Glutamatergic neuron (in vitro differentiated cells): ENCODE measurements at regions not wholly inside any gene's neighbourhood (a gene's known extent, or its start where the extent isn't known, plus 50 kb on each side); places are given as distances from the start of the nearest gene placed in this dataset.
A peak's percentile ranks its signal among the peaks of the same experiment; 100 is the strongest.

Source experiments
- DNase-seq: peaks from one replicate; pipeline ENCODE4 v3.0.0; 2022
- H3K27ac Mint-ChIP-seq: one replicate; pipeline ENCODE4 v1.8.0; 2020; ENCODE audit warnings: mild to moderate bottlenecking, mixed read lengths, inconsistent platforms; ENCODE audit not compliant: unreplicated experiment
- H3K27me3 Mint-ChIP-seq: one replicate; pipeline ENCODE4 v1.8.0; 2020; ENCODE audit warnings: mild to moderate bottlenecking, moderate library complexity, mixed read lengths, inconsistent platforms; ENCODE audit not compliant: unreplicated experiment
- H3K36me3 Mint-ChIP-seq: one replicate; pipeline ENCODE4 v1.8.0; 2020; ENCODE audit warnings: mild to moderate bottlenecking, mixed read lengths, inconsistent platforms; ENCODE audit not compliant: unreplicated experiment
- H3K4me1 Mint-ChIP-seq: one replicate; pipeline ENCODE4 v1.8.0; 2020; ENCODE audit warnings: mild to moderate bottlenecking, low read depth, mixed read lengths, inconsistent platforms; ENCODE audit not compliant: unreplicated experiment
- H3K4me3 Mint-ChIP-seq: one replicate; pipeline ENCODE4 v1.8.0; 2020; ENCODE audit warnings: mild to moderate bottlenecking, mixed read lengths, inconsistent platforms; ENCODE audit not compliant: unreplicated experiment
- H3K9me3 Mint-ChIP-seq: one replicate; pipeline ENCODE4 v1.8.0; 2020; ENCODE audit warnings: mild to moderate bottlenecking, moderate library complexity, mixed read lengths, inconsistent platforms; ENCODE audit not compliant: unreplicated experiment
- CTCF ChIP-seq: fragments of 200-600 bp; sonication (generic); IDR thresholded peaks from one replicate; pipeline ENCODE4 v1.5.0; 2021; ENCODE audit not compliant: partially characterized antibody, unreplicated experiment

- Mint-ChIP-seq H3K9me3 (peaks cover 4% of the 10 kb centered on the region), H3K27ac (no peak overlapping the region), H3K27me3 (peaks cover 9% of the 10 kb centered on the region), H3K36me3 (peaks cover 4% of the 10 kb centered on the region), H3K4me3 (no peak overlapping the region), H3K4me1 (peaks cover 12% of the 10 kb centered on the region)
- TF ChIP-seq CTCF, result no peak
- no peak for DNase-seq
Observed at GRCh38 chr13:73782450-73783449, 351.5 kb downstream of the KLF12 start.

DNA sequence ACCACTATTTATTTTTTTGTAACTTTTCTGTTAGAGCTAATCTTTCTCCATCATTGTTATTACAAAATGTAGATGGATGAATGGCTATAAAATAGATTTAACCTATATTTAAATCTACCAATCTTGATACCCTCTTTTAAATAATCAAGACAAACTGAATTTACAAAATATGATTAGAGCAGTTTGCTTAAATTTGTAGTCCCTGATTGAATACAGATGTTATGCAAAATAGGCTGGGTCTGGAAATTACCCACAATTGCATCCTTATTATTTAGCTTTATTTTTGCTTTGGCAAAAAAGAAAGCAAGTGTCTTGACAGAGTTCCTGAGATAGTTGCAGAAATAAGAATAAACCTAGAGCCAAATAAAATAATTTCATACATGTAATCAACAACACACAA, 352.8 kb downstream of the KLF12 start:
- H3K9me3 Mint-ChIP-seq, result peaks cover 4% of the 10 kb centered on the region
- peaks cover 12% of the 10 kb centered on the region for H3K4me1 Mint-ChIP-seq
- no peak for DNase-seq
- no peak overlapping the region for H3K27ac Mint-ChIP-seq
- H3K36me3 Mint-ChIP-seq, result peaks cover 4% of the 10 kb centered on the region
- peaks cover 9% of the 10 kb centered on the region for H3K27me3 Mint-ChIP-seq
- no peak for TF ChIP-seq CTCF
- no peak overlapping the region for H3K4me3 Mint-ChIP-seq

DNA sequence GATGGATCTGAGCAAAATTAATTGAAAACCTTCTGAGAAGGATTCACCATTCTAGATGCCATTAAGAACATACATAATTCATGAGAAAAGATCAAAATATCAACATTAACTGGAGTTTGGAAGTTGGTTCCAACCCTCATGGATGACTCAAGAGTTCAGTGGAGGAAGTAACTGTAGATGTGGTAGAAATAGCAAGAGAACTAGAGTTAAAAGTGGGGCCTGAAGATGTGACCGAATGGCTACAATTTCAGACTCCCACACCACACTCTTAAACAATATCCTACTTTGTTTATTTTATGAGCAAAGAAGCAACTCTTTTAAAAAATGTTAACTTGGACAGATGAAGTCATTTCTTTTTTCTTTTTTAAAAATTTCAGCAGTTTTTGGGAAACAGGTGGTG, 354.3 kb downstream of the KLF12 start:
- Mint-ChIP-seq H3K4me1 (peaks cover 12% of the 10 kb centered on the region), H3K4me3 (no peak overlapping the region), H3K27ac (no peak overlapping the region), H3K27me3 (peaks cover 9% of the 10 kb centered on the region), H3K9me3 (peaks cover 3% of the 10 kb centered on the region), H3K36me3 (no peaks in the 10 kb centered on the region)
- no peak for TF ChIP-seq CTCF
- no peak for DNase-seq

DNA sequence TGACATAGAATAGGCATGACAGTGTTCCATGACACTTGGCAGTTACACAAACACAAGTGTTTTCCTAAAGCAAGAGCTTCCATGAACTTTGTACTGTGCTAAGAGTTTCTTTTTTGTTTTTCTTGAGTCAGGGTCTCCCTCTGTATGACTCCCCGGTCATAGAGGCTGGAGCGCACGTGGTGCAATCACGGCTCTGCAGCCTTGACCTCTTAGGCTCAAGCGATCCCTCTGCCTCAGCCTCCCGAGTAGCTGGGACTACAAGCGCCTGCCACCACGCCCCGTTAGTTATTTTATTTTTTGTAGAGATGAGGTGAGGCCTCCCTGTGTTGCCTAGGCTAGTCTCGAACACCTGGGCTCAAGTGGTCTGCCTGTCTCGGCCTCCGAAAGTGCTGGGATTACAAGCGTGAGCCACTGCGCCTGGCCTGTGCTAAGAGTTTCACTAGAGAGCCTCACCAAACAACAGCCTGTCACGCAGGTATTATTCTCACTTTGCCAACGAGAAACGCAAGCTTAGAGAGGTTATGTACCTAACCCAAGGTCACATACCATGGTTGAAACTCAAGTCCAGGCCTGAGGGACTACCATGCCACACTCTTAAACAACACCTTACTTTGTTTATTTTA, 355.9 kb downstream of the KLF12 start:
- Mint-ChIP-seq H3K9me3 (peaks cover 1% of the 10 kb centered on the region), H3K27ac (peak overlapping the region; percentile 48), H3K27me3 (peaks cover 4% of the 10 kb centered on the region), H3K4me1 (peaks cover 12% of the 10 kb centered on the region), H3K4me3 (no peak overlapping the region), H3K36me3 (no peaks in the 10 kb centered on the region)
- no peak for DNase-seq
- TF ChIP-seq CTCF, result no peak

DNA sequence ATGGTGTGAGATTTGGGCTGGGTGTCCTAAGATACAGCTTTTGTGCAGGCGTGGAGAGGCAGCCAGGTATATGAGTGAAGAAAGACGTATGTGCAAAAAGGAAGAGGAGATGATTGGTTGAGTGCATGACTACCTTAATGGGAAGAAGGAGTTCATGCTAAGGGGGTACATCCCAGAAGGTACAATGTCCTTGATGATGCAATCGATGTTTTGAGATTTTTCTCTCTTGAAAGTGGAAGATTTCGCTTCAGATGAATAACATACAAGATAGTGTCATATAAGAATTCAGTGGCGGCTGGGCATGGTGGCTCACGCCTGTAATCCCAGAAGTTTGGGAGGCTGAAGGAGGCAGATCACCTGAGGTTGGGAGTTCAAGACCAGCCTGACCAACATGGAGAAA, 357.1 kb downstream of the KLF12 start:
- no peak overlapping the region for H3K4me3 Mint-ChIP-seq
- peaks cover 4% of the 10 kb centered on the region for H3K27me3 Mint-ChIP-seq
- no peak overlapping the region for H3K27ac Mint-ChIP-seq
- no peak for TF ChIP-seq CTCF
- peaks cover 12% of the 10 kb centered on the region for H3K4me1 Mint-ChIP-seq
- peaks cover 1% of the 10 kb centered on the region for H3K9me3 Mint-ChIP-seq
- DNase-seq, result no peak
- peaks cover 8% of the 10 kb centered on the region for H3K36me3 Mint-ChIP-seq
